ENCODE measurements at regions not wholly inside any gene's neighbourhood (a gene's known extent, or its start where the extent isn't known, plus 50 kb on each side); places are given as distances from the start of the nearest gene placed in this dataset.

DNA sequence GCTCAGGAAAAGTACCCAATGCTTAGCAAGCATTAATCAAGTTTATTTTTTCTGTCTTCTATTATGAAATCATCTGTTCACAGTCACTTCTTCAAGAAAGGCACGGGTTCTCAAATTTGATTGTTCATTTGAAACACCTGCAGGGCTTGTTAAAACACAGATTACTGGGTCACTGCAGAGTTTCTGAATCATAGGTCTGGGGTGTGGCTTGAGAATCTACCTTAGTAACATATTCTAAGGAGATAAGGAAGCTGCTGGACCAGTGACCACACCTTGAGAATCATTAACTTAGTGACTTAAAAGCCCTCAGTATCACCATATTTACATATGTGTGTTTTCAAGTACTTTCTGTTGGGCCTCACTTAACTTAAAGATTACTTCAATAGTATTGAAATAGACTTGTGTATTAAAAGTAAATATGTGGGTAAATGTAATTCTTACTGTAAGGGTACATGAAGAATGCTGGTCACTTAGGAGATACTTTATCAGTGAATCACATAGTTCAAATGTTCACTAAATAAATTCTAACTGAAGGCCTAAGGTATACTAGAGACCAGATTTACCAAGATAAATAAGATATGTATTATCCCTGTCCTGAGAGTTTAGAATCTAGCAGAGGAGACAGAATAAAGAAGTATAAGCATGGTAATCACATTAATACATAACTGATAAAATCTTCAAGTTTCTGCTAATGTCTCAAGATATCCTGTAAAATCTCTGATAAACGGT, 1342.1 kb upstream of the C9orf72 start:
- Mint-ChIP-seq H3K4me3 (no peak overlapping the region), H3K27ac (no peak overlapping the region), H3K9me3 (peaks cover 4 to 12% (median 5%) of the 10 kb centered on the region in 3 donors), H3K27me3 (no peaks in the 10 kb centered on the region), H3K36me3 (no peaks in the 10 kb centered on the region), H3K4me1 (no peaks in the 10 kb centered on the region)

- H3K4me1 Mint-ChIP-seq: no peaks in the 10 kb centered on the region
- H3K27ac Mint-ChIP-seq: no peak overlapping the region
- H3K4me3 Mint-ChIP-seq: no peak overlapping the region
- no peaks in the 10 kb centered on the region for H3K27me3 Mint-ChIP-seq
- peaks cover 4 to 14% (median 5%) of the 10 kb centered on the region in 3 donors for H3K9me3 Mint-ChIP-seq
- H3K36me3 Mint-ChIP-seq: no peaks in the 10 kb centered on the region
Measured at GRCh38 chr9:28916348-28916747, 1343.1 kb upstream of the C9orf72 start.

DNA sequence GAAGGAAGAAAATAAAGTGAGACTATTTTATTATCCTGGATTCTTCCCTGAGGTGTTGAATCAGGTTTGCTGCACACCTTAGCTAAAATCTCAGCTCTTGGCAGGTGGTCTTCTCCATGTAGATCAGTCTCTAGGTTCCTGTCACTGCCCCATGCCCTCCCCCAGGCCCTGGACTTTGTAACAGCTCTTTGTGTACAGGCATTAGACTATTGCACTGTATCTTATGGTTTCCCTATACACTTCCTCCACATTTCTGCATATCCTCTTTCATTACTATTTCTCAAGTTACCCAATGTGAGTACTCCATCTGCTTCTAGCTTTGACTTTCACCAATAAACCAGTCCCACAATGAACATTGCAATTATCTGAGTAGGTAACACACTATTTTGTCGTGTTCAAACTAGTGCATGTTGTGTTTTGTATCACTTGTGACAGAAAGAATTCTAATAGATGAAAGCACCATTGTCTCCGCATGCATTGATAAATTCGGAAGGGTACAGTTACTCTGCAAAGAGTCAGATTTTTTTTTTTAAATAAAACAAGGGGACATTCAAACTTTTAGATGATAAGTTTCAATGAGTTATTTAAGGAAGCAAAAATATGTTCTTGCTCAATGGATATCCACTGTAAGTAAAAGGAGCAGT, 1348.7 kb upstream of the C9orf72 start:
- Mint-ChIP-seq H3K4me3 (no peak overlapping the region), H3K36me3 (no peaks in the 10 kb centered on the region), H3K4me1 (no peaks in the 10 kb centered on the region), H3K9me3 (peaks cover 3 to 4% (median 3%) of the 10 kb centered on the region in 3 donors), H3K27me3 (no peaks in the 10 kb centered on the region), H3K27ac (no peak overlapping the region)

- Mint-ChIP-seq H3K4me1 (no peaks in the 10 kb centered on the region), H3K27me3 (no peaks in the 10 kb centered on the region), H3K27ac (no peak overlapping the region), H3K9me3 (peaks cover under 1 to 3% (median 3%) of the 10 kb centered on the region in 3 donors), H3K4me3 (no peak overlapping the region), H3K36me3 (no peaks in the 10 kb centered on the region)
Measured at GRCh38 chr9:28922891-28923290, 1349.6 kb upstream of the C9orf72 start.

- Mint-ChIP-seq H3K27ac (no peak overlapping the region), H3K27me3 (no peaks in the 10 kb centered on the region), H3K4me3 (no peak overlapping the region), H3K9me3 (peaks cover 0 to 3% (median 2%) of the 10 kb centered on the region in 3 donors), H3K4me1 (no peaks in the 10 kb centered on the region), H3K36me3 (no peaks in the 10 kb centered on the region)
Measured at GRCh38 chr9:28923351-28923750, 1350.1 kb upstream of the C9orf72 start.

GRCh38 chr9:28925157-28925556, 1351.9 kb upstream of the C9orf72 start:
- Mint-ChIP-seq H3K9me3 (peaks cover 2 to 4% (median 3%) of the 10 kb centered on the region in 3 donors), H3K4me3 (no peak overlapping the region), H3K27ac (no peak overlapping the region), H3K36me3 (no peaks in the 10 kb centered on the region), H3K4me1 (no peaks in the 10 kb centered on the region), H3K27me3 (no peaks in the 10 kb centered on the region)

- Mint-ChIP-seq H3K4me3 (no peak overlapping the region), H3K4me1 (no peaks in the 10 kb centered on the region), H3K9me3 (peaks cover 0 to 4% (median 2%) of the 10 kb centered on the region in 3 donors), H3K27ac (no peak overlapping the region), H3K36me3 (no peaks in the 10 kb centered on the region), H3K27me3 (no peaks in the 10 kb centered on the region)
Measured at GRCh38 chr9:28926306-28926705, 1353.0 kb upstream of the C9orf72 start.

DNA sequence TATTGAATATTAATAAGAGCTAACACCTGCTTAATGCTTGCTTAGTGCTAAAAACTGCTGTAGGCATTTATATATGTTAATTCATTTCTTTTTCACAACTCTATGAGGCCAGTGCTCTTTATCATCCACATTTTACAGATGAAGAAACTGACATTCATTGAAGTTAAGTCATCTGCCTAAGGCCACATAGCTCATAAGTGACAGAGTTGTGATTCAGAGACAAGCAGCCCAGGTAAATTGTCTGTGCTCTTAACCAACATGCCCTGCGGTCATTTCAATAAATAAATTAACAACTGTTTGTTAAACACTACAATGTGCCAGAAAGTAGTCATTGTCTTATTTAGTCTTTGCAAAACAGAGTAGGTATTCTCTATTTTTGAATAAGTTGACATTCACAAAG, 1354.4 kb upstream of the C9orf72 start:
- Mint-ChIP-seq H3K36me3 (no peaks in the 10 kb centered on the region), H3K4me3 (no peak overlapping the region), H3K9me3 (peaks cover 2 to 7% (median 4%) of the 10 kb centered on the region in 3 donors)

DNA sequence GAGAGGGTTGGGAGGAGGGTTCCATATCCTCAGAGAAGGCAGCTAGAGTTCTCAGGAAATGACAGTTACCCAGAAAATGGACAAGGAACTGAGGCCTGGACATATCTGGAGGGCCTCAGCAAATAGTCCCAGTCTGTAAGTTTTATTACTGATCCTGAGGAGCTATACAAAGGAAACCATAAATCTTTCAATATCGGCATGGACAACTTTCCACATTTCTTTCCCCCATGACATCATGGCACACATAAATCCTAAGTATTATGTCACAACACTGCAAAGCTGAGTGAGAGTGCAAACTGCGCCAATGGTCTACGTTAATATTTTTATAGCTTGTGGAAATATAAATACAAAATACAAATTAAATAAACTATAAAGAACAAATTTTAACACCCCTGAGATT, 1356.2 kb upstream of the C9orf72 start:
- Mint-ChIP-seq H3K27ac (no peak overlapping the region), H3K4me1 (no peaks in the 10 kb centered on the region), H3K9me3 (peaks cover 2 to 8% (median 7%) of the 10 kb centered on the region in 3 donors), H3K36me3 (no peaks in the 10 kb centered on the region), H3K4me3 (no peak overlapping the region), H3K27me3 (no peaks in the 10 kb centered on the region)

More for the DNA sequence above, 1354.4 kb upstream of the C9orf72 start:
- Mint-ChIP-seq H3K4me1 (no peaks in the 10 kb centered on the region), H3K27ac (no peak overlapping the region), H3K27me3 (no peaks in the 10 kb centered on the region)

DNA sequence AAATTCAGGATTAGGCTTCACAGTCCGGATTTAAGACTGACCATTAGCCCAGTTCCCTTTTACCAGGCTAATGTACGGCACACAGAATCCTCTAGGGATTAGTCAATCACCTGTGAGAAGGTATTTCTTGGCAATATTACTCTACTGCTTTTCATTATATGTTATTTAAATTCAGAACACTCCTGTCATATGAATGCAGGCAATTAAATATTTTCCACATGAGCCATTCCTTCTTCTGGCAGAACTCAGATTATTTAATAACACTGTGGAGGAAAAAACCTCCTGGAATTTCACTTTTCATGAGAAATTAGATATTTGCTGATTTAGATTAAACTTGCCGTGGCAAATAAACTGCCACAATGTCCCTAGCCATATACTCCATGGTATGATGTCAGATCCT, 1357.5 kb upstream of the C9orf72 start:
- Mint-ChIP-seq H3K27ac (no peak overlapping the region), H3K9me3 (peaks cover 2 to 8% (median 7%) of the 10 kb centered on the region in 3 donors), H3K4me1 (no peaks in the 10 kb centered on the region), H3K36me3 (no peaks in the 10 kb centered on the region), H3K4me3 (no peak overlapping the region), H3K27me3 (no peaks in the 10 kb centered on the region)

DNA sequence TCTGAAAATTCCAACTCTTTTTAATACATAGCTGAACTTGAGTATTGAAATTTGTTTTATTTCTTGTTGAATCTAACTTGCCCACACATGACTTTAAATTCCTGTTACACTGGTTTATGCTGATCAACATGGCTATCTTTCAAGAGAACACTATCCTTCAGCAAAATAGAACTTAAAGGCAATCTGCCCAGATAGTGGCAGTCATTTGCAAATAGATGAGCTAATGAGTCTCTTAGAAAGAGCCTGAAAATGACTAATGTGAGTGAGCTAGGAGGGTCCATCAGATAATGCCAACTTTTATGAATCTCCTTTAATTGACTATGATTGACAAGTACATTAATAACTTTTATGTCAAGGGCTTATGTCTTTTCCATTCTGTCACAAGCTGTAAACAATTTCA, 1360.8 kb upstream of the C9orf72 start:
- Mint-ChIP-seq H3K4me3 (no peak overlapping the region), H3K27me3 (no peaks in the 10 kb centered on the region), H3K4me1 (no peaks in the 10 kb centered on the region), H3K27ac (no peak overlapping the region), H3K9me3 (peaks cover 0 to 8% (median 6%) of the 10 kb centered on the region in 3 donors), H3K36me3 (no peaks in the 10 kb centered on the region)

DNA sequence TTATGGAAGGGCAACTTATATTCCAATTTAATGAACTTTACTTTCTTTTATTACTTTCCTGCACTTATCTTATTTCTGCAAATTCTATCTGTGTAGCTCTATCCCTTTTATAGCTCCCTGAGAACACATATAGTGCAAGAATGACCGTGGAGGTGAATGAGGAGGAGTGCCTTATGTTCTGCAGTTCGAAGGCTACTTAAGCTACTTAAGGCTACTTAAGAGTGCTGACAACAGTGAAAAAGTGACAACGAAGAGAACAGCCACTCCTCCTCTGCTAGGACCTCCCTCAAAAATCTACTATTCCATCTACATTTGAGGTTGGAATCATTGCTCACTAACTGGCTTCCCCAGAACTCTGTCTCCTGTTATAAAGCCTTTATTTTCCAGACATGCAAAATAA, 1365.7 kb upstream of the C9orf72 start:
- Mint-ChIP-seq H3K4me1 (no peaks in the 10 kb centered on the region), H3K9me3 (peaks cover 0 to 3% (median 2%) of the 10 kb centered on the region in 3 donors), H3K36me3 (no peaks in the 10 kb centered on the region), H3K27ac (no peak overlapping the region), H3K27me3 (no peaks in the 10 kb centered on the region), H3K4me3 (no peak overlapping the region)

DNA sequence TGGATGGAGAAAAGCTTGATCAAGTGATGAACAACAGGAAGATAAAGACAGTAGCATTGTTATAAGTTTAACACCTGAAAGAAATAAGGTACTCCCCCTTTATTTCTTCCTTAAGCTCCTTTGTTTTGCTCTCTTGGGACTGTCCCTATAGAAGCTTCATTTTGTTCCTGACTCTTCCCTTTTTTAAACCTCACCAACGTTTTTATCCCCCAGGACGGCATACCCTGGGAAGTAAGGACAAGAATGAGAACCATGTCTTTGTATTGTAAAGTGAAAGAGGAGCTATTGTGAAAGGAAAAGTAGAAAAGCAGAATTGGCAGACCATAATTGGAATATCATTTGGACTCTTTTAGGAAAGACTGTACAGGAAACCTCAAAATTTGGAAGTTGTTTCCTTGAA, 1368.6 kb upstream of the C9orf72 start:
- Mint-ChIP-seq H3K36me3 (no peaks in the 10 kb centered on the region), H3K4me1 (no peaks in the 10 kb centered on the region), H3K27ac (no peak overlapping the region), H3K9me3 (peaks cover 0 to 5% (median 3%) of the 10 kb centered on the region in 3 donors), H3K27me3 (no peaks in the 10 kb centered on the region), H3K4me3 (no peak overlapping the region)

DNA sequence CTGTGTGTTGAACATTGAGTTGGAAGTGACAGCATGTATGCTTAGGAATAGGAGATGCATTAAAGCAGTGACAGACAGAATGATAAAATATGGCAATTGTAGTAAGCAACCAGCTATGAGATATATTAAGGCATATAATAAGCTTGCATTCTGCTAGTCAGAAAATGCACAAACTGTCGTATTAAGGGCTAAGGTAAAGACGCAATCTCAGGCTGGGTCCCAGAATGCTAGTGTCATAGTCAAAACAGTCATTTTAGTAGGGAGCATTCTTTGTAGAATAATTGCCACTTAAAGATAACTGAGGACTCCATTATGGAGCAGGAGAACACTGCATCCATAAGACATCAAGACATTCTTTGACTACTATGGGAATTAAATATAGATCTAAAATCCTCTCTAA, 1369.7 kb upstream of the C9orf72 start:
- H3K36me3 Mint-ChIP-seq: no peaks in the 10 kb centered on the region
- no peak overlapping the region for H3K4me3 Mint-ChIP-seq
- peaks cover 0 to 5% (median 3%) of the 10 kb centered on the region in 3 donors for H3K9me3 Mint-ChIP-seq
- H3K27ac Mint-ChIP-seq: no peak overlapping the region
- no peaks in the 10 kb centered on the region for H3K27me3 Mint-ChIP-seq
- H3K4me1 Mint-ChIP-seq: no peaks in the 10 kb centered on the region

- Mint-ChIP-seq H3K27ac (no peak overlapping the region), H3K9me3 (peaks cover 1 to 14% (median 5%) of the 10 kb centered on the region in 3 donors), H3K4me3 (no peak overlapping the region), H3K4me1 (no peaks in the 10 kb centered on the region), H3K36me3 (no peaks in the 10 kb centered on the region), H3K27me3 (no peaks in the 10 kb centered on the region)
Measured at GRCh38 chr9:28946648-28947047, 1373.4 kb upstream of the C9orf72 start.

DNA sequence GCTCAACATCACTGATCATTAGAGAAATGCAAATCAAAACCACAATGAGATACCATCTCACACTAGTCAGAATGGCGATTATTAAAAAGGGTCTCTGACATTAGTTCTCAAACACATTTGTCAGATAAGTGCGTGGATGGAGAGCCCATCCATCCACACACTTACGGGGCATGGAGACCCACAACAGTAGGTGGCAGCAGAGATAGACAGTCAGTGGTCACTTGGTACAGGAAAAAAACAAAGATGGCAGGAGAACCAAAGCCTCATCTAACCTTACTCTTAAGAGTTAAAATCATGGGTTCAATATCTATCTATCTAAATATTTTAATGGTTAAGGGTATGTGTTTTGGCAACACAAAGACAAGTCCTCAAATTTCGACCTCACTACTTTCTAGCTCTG, 1378.7 kb upstream of the C9orf72 start:
- Mint-ChIP-seq H3K27ac (no peak overlapping the region), H3K9me3 (peaks cover 0 to 17% (median 4%) of the 10 kb centered on the region in 3 donors), H3K4me3 (no peak overlapping the region), H3K27me3 (no peaks in the 10 kb centered on the region), H3K36me3 (no peaks in the 10 kb centered on the region), H3K4me1 (no peaks in the 10 kb centered on the region)

Data from IgD-negative memory B cell (primary cell).